ENCODE measurements at regions not wholly inside any gene's neighbourhood (a gene's known extent, or its start where the extent isn't known, plus 50 kb on each side); places are given as distances from the start of the nearest gene placed in this dataset.

- TF ChIP-seq, protein P1, sequence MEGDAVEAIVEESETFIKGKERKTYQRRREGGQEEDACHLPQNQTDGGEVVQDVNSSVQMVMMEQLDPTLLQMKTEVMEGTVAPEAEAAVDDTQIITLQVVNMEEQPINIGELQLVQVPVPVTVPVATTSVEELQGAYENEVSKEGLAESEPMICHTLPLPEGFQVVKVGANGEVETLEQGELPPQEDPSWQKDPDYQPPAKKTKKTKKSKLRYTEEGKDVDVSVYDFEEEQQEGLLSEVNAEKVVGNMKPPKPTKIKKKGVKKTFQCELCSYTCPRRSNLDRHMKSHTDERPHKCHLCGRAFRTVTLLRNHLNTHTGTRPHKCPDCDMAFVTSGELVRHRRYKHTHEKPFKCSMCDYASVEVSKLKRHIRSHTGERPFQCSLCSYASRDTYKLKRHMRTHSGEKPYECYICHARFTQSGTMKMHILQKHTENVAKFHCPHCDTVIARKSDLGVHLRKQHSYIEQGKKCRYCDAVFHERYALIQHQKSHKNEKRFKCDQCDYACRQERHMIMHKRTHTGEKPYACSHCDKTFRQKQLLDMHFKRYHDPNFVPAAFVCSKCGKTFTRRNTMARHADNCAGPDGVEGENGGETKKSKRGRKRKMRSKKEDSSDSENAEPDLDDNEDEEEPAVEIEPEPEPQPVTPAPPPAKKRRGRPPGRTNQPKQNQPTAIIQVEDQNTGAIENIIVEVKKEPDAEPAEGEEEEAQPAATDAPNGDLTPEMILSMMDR (IDR thresholded peaks at IDR 0.05): no peak
- no peak for TF ChIP-seq POLR2A (IDR thresholded peaks at IDR 0.05)
Observed at GRCh38 chrX:120763269-120763668, 112.4 kb downstream of the CT47B1 start.
